ENCODE measurements at regions not wholly inside any gene's neighbourhood (a gene's known extent, or its start where the extent isn't known, plus 50 kb on each side); places are given as distances from the start of the nearest gene placed in this dataset.

DNA sequence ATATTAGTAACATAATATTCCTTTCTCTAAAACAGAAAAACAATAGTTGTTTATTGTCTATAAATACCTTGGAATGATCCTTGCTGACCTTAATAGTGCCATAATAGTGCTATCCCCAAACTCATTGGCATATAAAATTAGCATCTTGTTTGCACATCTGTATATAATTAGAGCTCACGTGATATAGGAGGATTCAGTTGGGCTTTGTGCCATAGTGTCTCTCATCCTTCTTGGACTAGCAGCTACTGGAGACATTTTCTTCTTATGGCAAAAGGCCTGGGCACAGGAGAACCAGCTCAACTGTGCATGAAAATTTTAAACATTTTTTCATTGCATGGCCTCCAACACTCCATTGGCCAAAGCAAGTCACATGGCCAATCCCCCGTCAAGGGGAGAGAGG is 342.5 kb downstream of the SPATA31D1 start:
- TF ChIP-seq, protein P1, sequence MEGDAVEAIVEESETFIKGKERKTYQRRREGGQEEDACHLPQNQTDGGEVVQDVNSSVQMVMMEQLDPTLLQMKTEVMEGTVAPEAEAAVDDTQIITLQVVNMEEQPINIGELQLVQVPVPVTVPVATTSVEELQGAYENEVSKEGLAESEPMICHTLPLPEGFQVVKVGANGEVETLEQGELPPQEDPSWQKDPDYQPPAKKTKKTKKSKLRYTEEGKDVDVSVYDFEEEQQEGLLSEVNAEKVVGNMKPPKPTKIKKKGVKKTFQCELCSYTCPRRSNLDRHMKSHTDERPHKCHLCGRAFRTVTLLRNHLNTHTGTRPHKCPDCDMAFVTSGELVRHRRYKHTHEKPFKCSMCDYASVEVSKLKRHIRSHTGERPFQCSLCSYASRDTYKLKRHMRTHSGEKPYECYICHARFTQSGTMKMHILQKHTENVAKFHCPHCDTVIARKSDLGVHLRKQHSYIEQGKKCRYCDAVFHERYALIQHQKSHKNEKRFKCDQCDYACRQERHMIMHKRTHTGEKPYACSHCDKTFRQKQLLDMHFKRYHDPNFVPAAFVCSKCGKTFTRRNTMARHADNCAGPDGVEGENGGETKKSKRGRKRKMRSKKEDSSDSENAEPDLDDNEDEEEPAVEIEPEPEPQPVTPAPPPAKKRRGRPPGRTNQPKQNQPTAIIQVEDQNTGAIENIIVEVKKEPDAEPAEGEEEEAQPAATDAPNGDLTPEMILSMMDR (conservative IDR thresholded peaks at IDR 0.05 in 1 of 2, IDR thresholded peaks at IDR 0.05 in 1 of 2; ENCODE audit: low read depth in 1 of 2, low read length in 2 of 2): no peak
- TF ChIP-seq EZH2 (IDR thresholded peaks at IDR 0.05; ENCODE audit: low read length, missing control alignments): no peak
